ACC112 (cell line): ENCODE measurements at regions not wholly inside any gene's neighbourhood (a gene's known extent, or its start where the extent isn't known, plus 50 kb on each side); places are given as distances from the start of the nearest gene placed in this dataset.

Experiments used
- H2AFZ ChIP-seq: fragments of 200-600 bp; sonication (generic); one replicate; pipeline ENCODE4 v1.6.0; 2017; ENCODE audit warnings: antibody characterized with exemption, low read length; ENCODE audit not compliant: unreplicated experiment
- H3K27ac ChIP-seq: fragments of 200-600 bp; sonication (generic); 2 replicates; pipeline ENCODE4 v1.5.1; 2014; ENCODE audit warnings: low read depth, mild to moderate bottlenecking, antibody characterized with exemption, low read length, moderate library complexity
- H3K27me3 ChIP-seq: fragments of 200-600 bp; sonication (generic); 2 replicates; pipeline ENCODE4 v1.6.1; 2014; ENCODE audit warnings: mild to moderate bottlenecking, antibody characterized with exemption, low read length, moderate library complexity, mixed read lengths; ENCODE audit not compliant: insufficient read depth
- H3K36me3 ChIP-seq: fragments of 200-600 bp; sonication (generic); 2 replicates; pipeline ENCODE4 v1.6.1; 2016; ENCODE audit warnings: mild to moderate bottlenecking, antibody characterized with exemption, low read length, moderate library complexity, mixed read lengths; ENCODE audit not compliant: insufficient read depth
- H3K4me1 ChIP-seq: fragments of 200-600 bp; sonication (generic); one replicate; pipeline ENCODE4 v1.6.1; 2016; ENCODE audit warnings: low read length, mixed read lengths; ENCODE audit not compliant: insufficient read depth, unreplicated experiment, control insufficient read depth
- H3K4me3 ChIP-seq: fragments of 200-600 bp; sonication (generic); 2 replicates; pipeline ENCODE4 v1.5.1; 2014; ENCODE audit warnings: mild to moderate bottlenecking, low read depth, low read length
- H3K79me2 ChIP-seq: fragments of 200-600 bp; sonication (generic); one replicate; pipeline ENCODE4 v1.6.0; 2016; ENCODE audit warnings: low read length; ENCODE audit not compliant: control insufficient read depth, unreplicated experiment, insufficient read depth

- Histone ChIP-seq H3K27ac (no peak overlapping the region), H3K79me2 (no peaks in the 10 kb centered on the region)
Measured at GRCh38 chr3:144324076-144324475, 352.5 kb downstream of the DIPK2A start.

GRCh38 chr3:144332868-144333267 lies 361.2 kb downstream of the DIPK2A start:
- no peaks in the 10 kb centered on the region for H3K79me2 ChIP-seq
- H3K4me3 ChIP-seq: no peak overlapping the region
- no peaks in the 10 kb centered on the region for H3K4me1 ChIP-seq
- no peaks in the 10 kb centered on the region for H3K36me3 ChIP-seq
- H2AFZ ChIP-seq: no peak overlapping the region
- H3K27me3 ChIP-seq: no peaks in the 10 kb centered on the region
- no peak overlapping the region for H3K27ac ChIP-seq

More at GRCh38 chr3:144324076-144324475, 352.5 kb downstream of the DIPK2A start:
- Histone ChIP-seq H3K36me3 (no peaks in the 10 kb centered on the region), H3K4me3 (no peak overlapping the region), H3K27me3 (no peaks in the 10 kb centered on the region), H2AFZ (no peak overlapping the region), H3K4me1 (no peaks in the 10 kb centered on the region)

DNA sequence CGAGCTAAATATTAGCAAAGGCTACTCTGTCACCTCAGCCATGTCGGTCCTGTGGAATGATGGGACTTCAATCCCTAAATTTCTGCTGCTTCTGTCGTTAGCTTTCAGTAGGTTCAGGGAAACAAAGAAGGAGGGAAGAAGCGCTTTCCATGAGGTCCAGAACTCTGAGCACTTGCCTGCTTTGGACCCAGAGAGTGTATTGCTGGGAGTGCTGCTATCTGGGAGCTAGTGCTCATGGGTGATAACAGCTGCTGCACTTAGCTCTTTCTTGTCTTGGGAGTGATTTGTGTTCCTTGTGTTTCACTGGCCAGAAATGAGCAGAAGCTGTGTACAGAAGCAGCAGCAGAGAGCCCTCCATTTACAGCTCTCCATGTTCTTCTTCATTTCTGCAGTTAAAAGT lies 369.8 kb downstream of the DIPK2A start:
- H3K4me1 ChIP-seq: no peaks in the 10 kb centered on the region
- no peaks in the 10 kb centered on the region for H3K36me3 ChIP-seq
- no peak overlapping the region for H3K4me3 ChIP-seq
- no peaks in the 10 kb centered on the region for H3K79me2 ChIP-seq
- H2AFZ ChIP-seq: no peak overlapping the region
- H3K27me3 ChIP-seq: no peaks in the 10 kb centered on the region
- H3K27ac ChIP-seq: no peak overlapping the region

GRCh38 chr3:144343343-144343742 lies 371.7 kb downstream of the DIPK2A start:
- Histone ChIP-seq H3K27ac (no peak overlapping the region), H3K4me1 (no peaks in the 10 kb centered on the region), H3K79me2 (no peaks in the 10 kb centered on the region), H3K4me3 (no peak overlapping the region), H3K27me3 (no peaks in the 10 kb centered on the region), H2AFZ (no peak overlapping the region), H3K36me3 (no peaks in the 10 kb centered on the region)

DNA sequence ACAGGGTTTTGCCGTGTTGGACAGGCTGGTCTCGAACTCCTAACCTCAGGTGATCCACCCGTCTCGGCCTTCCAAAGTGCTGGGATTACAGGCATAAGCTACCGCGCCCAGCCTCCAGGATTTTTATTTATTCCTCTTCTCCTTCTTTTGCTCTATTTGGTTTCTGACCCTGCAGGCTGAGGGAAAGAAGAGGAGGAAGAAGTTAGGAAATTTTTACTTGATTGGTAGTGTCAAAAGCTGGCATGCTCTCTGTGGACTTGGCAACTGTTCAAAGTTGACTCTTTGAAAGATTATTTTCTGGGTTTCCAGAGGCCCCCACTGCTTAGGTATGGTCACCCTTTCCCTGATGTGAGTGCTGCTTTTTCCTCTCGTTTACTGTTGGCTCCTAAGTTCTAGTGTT lies 372.2 kb downstream of the DIPK2A start:
- Histone ChIP-seq H3K27me3 (no peaks in the 10 kb centered on the region), H3K4me1 (no peaks in the 10 kb centered on the region), H3K4me3 (no peak overlapping the region), H3K79me2 (no peaks in the 10 kb centered on the region), H2AFZ (no peak overlapping the region), H3K36me3 (no peaks in the 10 kb centered on the region), H3K27ac (no peak overlapping the region)

GRCh38 chr3:144344925-144345548 lies 373.4 kb downstream of the DIPK2A start:
- no peaks in the 10 kb centered on the region for H3K36me3 ChIP-seq
- no peak overlapping the region for H2AFZ ChIP-seq
- no peak overlapping the region for H3K27ac ChIP-seq
- no peaks in the 10 kb centered on the region for H3K27me3 ChIP-seq
- no peak overlapping the region for H3K4me3 ChIP-seq
- no peaks in the 10 kb centered on the region for H3K79me2 ChIP-seq
- H3K4me1 ChIP-seq: no peaks in the 10 kb centered on the region

- Histone ChIP-seq H3K4me3 (no peak overlapping the region), H3K4me1 (no peaks in the 10 kb centered on the region), H2AFZ (no peak overlapping the region), H3K27me3 (no peaks in the 10 kb centered on the region), H3K36me3 (no peaks in the 10 kb centered on the region), H3K79me2 (no peaks in the 10 kb centered on the region), H3K27ac (no peak overlapping the region)
Measured at GRCh38 chr3:144350125-144350524, 378.5 kb downstream of the DIPK2A start.

- H3K4me1 ChIP-seq: no peaks in the 10 kb centered on the region
- H3K36me3 ChIP-seq: no peaks in the 10 kb centered on the region
- no peaks in the 10 kb centered on the region for H3K27me3 ChIP-seq
- H3K4me3 ChIP-seq: no peak overlapping the region
- no peak overlapping the region for H2AFZ ChIP-seq
- no peak overlapping the region for H3K27ac ChIP-seq
- H3K79me2 ChIP-seq: no peaks in the 10 kb centered on the region
Measured at GRCh38 chr3:144351011-144351410, 379.4 kb downstream of the DIPK2A start.

GRCh38 chr3:144351773-144352365 lies 380.2 kb downstream of the DIPK2A start:
- Histone ChIP-seq H3K36me3 (no peaks in the 10 kb centered on the region), H2AFZ (no peak overlapping the region)

GRCh38 chr3:144358191-144358590 lies 386.6 kb downstream of the DIPK2A start:
- Histone ChIP-seq H3K27me3 (no peaks in the 10 kb centered on the region), H3K4me3 (no peak overlapping the region), H3K79me2 (no peaks in the 10 kb centered on the region), H3K4me1 (peaks cover 18% of the 10 kb centered on the region), H3K36me3 (no peaks in the 10 kb centered on the region), H2AFZ (no peak overlapping the region), H3K27ac (no peak overlapping the region)

More at GRCh38 chr3:144351773-144352365, 380.2 kb downstream of the DIPK2A start:
- Histone ChIP-seq H3K79me2 (no peaks in the 10 kb centered on the region), H3K27me3 (no peaks in the 10 kb centered on the region), H3K4me1 (no peaks in the 10 kb centered on the region), H3K27ac (no peak overlapping the region), H3K4me3 (no peak overlapping the region)

DNA sequence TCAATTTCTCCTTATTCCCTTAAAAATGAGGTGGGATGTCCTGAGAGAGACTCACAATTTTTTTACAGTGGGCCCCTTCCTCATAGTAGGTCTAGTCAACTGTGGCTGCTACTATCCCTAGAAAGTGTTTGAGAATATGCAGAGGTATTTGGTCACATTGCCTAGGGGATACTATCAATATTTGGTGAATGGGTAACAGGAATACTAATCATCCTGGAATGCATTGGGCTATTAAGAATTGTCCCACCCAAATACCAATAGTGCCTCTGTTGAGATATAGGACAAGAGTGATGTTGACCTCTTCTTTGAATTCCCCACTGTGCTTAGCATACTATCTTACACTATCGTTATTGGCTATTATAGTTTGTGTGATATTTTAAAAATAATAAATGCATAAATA lies 389.4 kb downstream of the DIPK2A start:
- peaks cover 18% of the 10 kb centered on the region for H3K4me1 ChIP-seq
- H3K27ac ChIP-seq: no peak overlapping the region
- no peak overlapping the region for H2AFZ ChIP-seq
- no peaks in the 10 kb centered on the region for H3K27me3 ChIP-seq
- H3K4me3 ChIP-seq: no peak overlapping the region
- no peaks in the 10 kb centered on the region for H3K36me3 ChIP-seq
- no peaks in the 10 kb centered on the region for H3K79me2 ChIP-seq
